ENCODE measurements at regions not wholly inside any gene's neighbourhood (a gene's known extent, or its start where the extent isn't known, plus 50 kb on each side); places are given as distances from the start of the nearest gene placed in this dataset.

DNA sequence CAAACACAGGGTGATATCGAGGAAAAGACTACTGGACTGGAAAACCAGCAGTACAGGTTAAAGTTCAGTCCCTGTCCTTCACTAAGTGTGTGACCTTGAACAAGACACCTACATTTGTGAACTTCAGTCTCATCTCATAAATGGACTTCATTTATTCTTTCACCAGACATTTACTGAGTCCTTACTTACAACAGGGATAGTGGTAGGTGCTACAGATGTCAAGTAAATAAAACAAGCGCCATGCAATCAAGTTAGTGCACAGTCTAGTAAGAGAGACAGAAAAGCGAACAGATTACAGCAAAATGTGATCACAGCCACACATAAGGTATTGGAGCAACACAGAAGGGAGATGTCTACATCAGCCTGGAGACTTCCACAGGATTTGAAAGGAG, 413.2 kb downstream of the ACTL7B start:
- no peak overlapping the region for H3K4me3 ChIP-seq (ENCODE audit: low read depth in 1 of 3, low read length in 3 of 3)
- no peak for DNase-seq (ENCODE audit: low spot score)
- 74% methylated on average over 3 of the region's 3 CpGs for WGBS
- no peak overlapping the region for H3K9ac ChIP-seq (ENCODE audit: low read depth in 1 of 2, low read length in 2 of 2)
- H3K9me3 ChIP-seq (ENCODE audit: control insufficient read depth in 4 of 4, low read length in 3 of 4): no peaks in the 10 kb centered on the region
- TF ChIP-seq CTCF (IDR thresholded peaks at IDR 0.05; ENCODE audit: low read depth, low read length, missing input control) (no peak), YY1 (IDR thresholded peaks at IDR 0.05) (no peak), FOXA2 (IDR thresholded peaks at IDR 0.05) (no peak), JUND (IDR thresholded peaks at IDR 0.05) (no peak), EGR1 (IDR thresholded peaks at IDR 0.05; ENCODE audit: low read depth in 2 of 2) (no peak), FOXA1 (IDR thresholded peaks at IDR 0.05) (no peak), ZBTB33 (IDR thresholded peaks at IDR 0.05) (no peak), RAD21 (IDR thresholded peaks at IDR 0.05) (no peak), GABPA (IDR thresholded peaks at IDR 0.05 in 1 of 2, conservative IDR thresholded peaks at IDR 0.05 in 1 of 2) (no peak), SP1 (IDR thresholded peaks at IDR 0.05) (no peak)
- TF ChIP-seq, protein P1, sequence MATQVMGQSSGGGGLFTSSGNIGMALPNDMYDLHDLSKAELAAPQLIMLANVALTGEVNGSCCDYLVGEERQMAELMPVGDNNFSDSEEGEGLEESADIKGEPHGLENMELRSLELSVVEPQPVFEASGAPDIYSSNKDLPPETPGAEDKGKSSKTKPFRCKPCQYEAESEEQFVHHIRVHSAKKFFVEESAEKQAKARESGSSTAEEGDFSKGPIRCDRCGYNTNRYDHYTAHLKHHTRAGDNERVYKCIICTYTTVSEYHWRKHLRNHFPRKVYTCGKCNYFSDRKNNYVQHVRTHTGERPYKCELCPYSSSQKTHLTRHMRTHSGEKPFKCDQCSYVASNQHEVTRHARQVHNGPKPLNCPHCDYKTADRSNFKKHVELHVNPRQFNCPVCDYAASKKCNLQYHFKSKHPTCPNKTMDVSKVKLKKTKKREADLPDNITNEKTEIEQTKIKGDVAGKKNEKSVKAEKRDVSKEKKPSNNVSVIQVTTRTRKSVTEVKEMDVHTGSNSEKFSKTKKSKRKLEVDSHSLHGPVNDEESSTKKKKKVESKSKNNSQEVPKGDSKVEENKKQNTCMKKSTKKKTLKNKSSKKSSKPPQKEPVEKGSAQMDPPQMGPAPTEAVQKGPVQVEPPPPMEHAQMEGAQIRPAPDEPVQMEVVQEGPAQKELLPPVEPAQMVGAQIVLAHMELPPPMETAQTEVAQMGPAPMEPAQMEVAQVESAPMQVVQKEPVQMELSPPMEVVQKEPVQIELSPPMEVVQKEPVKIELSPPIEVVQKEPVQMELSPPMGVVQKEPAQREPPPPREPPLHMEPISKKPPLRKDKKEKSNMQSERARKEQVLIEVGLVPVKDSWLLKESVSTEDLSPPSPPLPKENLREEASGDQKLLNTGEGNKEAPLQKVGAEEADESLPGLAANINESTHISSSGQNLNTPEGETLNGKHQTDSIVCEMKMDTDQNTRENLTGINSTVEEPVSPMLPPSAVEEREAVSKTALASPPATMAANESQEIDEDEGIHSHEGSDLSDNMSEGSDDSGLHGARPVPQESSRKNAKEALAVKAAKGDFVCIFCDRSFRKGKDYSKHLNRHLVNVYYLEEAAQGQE (IDR thresholded peaks at IDR 0.05): no peak
- H3K36me3 ChIP-seq (ENCODE audit: control insufficient read depth in 4 of 4, insufficient read depth in 3 of 4, low read depth in 1 of 4, low read length in 3 of 4): no peaks in the 10 kb centered on the region
- H3K27me3 ChIP-seq (ENCODE audit: control insufficient read depth in 4 of 4, insufficient read depth in 4 of 4, low read length in 3 of 4): no peaks in the 10 kb centered on the region
- H3K4me1 ChIP-seq (ENCODE audit: control insufficient read depth in 4 of 4, insufficient read depth in 4 of 4, low read length in 3 of 4): no peaks in the 10 kb centered on the region
- no peak overlapping the region for H3K27ac ChIP-seq (ENCODE audit: low read depth in 1 of 2, low read length in 2 of 2)

DNA sequence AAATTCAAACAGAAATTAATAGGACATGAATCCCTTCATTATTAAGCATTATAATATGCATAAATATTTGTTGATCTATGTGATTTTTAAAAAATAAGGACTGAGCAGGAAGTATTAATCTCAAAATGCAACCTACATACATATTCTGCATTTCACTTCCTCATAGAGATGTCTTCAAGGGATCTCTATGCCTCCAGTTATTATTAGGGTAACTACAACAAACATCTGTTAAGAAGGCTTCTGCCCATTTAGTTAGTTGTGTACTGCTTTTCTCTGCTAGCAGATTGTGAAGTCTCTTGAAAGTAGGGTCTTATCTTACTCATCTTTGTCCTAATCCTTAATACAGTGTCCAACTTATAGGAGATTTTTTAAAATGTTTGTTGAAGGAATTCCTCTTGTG, 414.1 kb downstream of the ACTL7B start:
- no peaks in the 10 kb centered on the region for H3K9me3 ChIP-seq (ENCODE audit: control insufficient read depth in 4 of 4, low read length in 3 of 4)
- H3K36me3 ChIP-seq (ENCODE audit: control insufficient read depth in 4 of 4, insufficient read depth in 3 of 4, low read depth in 1 of 4, low read length in 3 of 4): no peaks in the 10 kb centered on the region
- DNase-seq (ENCODE audit: low spot score): no peak
- H3K4me3 ChIP-seq (ENCODE audit: low read depth in 1 of 3, low read length in 3 of 3): no peak overlapping the region
- no peaks in the 10 kb centered on the region for H3K27me3 ChIP-seq (ENCODE audit: control insufficient read depth in 4 of 4, insufficient read depth in 4 of 4, low read length in 3 of 4)
- H3K4me1 ChIP-seq (ENCODE audit: control insufficient read depth in 4 of 4, insufficient read depth in 4 of 4, low read length in 3 of 4): no peaks in the 10 kb centered on the region
- no peak overlapping the region for H3K9ac ChIP-seq (ENCODE audit: low read depth in 1 of 2, low read length in 2 of 2)
- H3K27ac ChIP-seq (ENCODE audit: low read depth in 1 of 2, low read length in 2 of 2): no peak overlapping the region
- TF ChIP-seq, protein P1 (IDR thresholded peaks at IDR 0.05): no peak
- TF ChIP-seq RXRA (IDR thresholded peaks at IDR 0.05): no peak
- no peak for TF ChIP-seq TAF1 (conservative IDR thresholded peaks at IDR 0.05)
- no peak for TF ChIP-seq GABPA (IDR thresholded peaks at IDR 0.05 in 1 of 2, conservative IDR thresholded peaks at IDR 0.05 in 1 of 2)
- no peak for TF ChIP-seq SP1 (IDR thresholded peaks at IDR 0.05)
- no peak for TF ChIP-seq ZBTB33 (IDR thresholded peaks at IDR 0.05)
- TF ChIP-seq HNF4G (IDR thresholded peaks at IDR 0.05): no peak
- no peak for TF ChIP-seq CTCF (IDR thresholded peaks at IDR 0.05; ENCODE audit: low read depth, low read length, missing input control)
- TF ChIP-seq FOXA1 (IDR thresholded peaks at IDR 0.05): no peak
- no peak for TF ChIP-seq JUND (IDR thresholded peaks at IDR 0.05)
- no peak for TF ChIP-seq NR2F2 (IDR thresholded peaks at IDR 0.05)
- TF ChIP-seq EGR1 (IDR thresholded peaks at IDR 0.05; ENCODE audit: low read depth in 2 of 2): no peak
- no peak for TF ChIP-seq RAD21 (IDR thresholded peaks at IDR 0.05)
- TF ChIP-seq YY1 (IDR thresholded peaks at IDR 0.05): no peak
- no peak for TF ChIP-seq FOXA2 (IDR thresholded peaks at IDR 0.05)
- TF ChIP-seq HNF4A (conservative IDR thresholded peaks at IDR 0.05): no peak
